Right lobe of liver (tissue), 6 donors: ENCODE measurements at regions not wholly inside any gene's neighbourhood (a gene's known extent, or its start where the extent isn't known, plus 50 kb on each side); places are given as distances from the start of the nearest gene placed in this dataset.
"Not testable (repeated sequence)": the region's sequence is repeated elsewhere in the genome, so short reads cannot be mapped to it uniquely, and the experiment has no call there.

Experiments
- ATAC-seq, 4 donors: fragments of 200-7000 bp; cut with Tn5 transposase; one replicate each; pipeline ENCODE4 v1.9.1; 2020; ENCODE audit warnings: mild to moderate bottlenecking in 4 of 4, moderate library complexity in 4 of 4
- DNase-seq, 3 donors: peaks; one replicate each; pipeline ENCODE4 v3.0.0-alpha.2; 2020
- H3K27ac ChIP-seq, 3 donors: fragments of 200-600 bp; one replicate each; pipeline ENCODE4 v1.8.0; 2022
- H3K27me3 ChIP-seq, 2 donors: fragments of 200-600 bp; one replicate each; pipeline ENCODE4 v1.8.0; 2022
- H3K36me3 ChIP-seq, 4 donors: fragments of 200-600 bp; sonication (generic) in 1 of 4; one replicate each; pipeline versions ENCODE4 v1.5.1 to v1.8.0; 2017 to 2022; ENCODE audit warnings: control low read depth in 1 of 4
- H3K4me1 ChIP-seq, 4 donors: fragments of 200-600 bp; sonication (generic) in 1 of 4; one replicate each; pipeline versions ENCODE4 v1.5.1 to v1.8.0; 2017 to 2022; ENCODE audit warnings: control low read depth in 1 of 4
- H3K4me3 ChIP-seq, 3 donors: fragments of 200-600 bp; one replicate each; pipeline ENCODE4 v1.8.0; 2022
- H3K9me3 ChIP-seq, 4 donors: fragments of 200-600 bp; sonication (generic) in 1 of 4; one replicate each; pipeline versions ENCODE4 v1.5.1 to v1.8.0; 2017 to 2022; ENCODE audit warnings: control low read depth in 1 of 4
- CTCF ChIP-seq, 4 donors: fragments of 200-600 bp in 3 of 4; fragments of 450-650 bp in 1 of 4; IDR thresholded peaks; one replicate each; pipeline versions ENCODE4 v1.5.1 to v1.8.0; 2016 to 2022; ENCODE audit warnings: antibody characterized with exemption in 4 of 4, mild to moderate bottlenecking in 2 of 4
- POLR2A ChIP-seq: fragments of 450-650 bp; IDR thresholded peaks from one replicate; pipeline ENCODE4 v1.6.1; 2017; ENCODE audit warnings: antibody characterized with exemption, mild to moderate bottlenecking
- WGBS: methylation state at CpG from one replicate; pipeline ENCODE4 v1.1.6; 2018; ENCODE audit warnings: low coverage, low lambda C conversion rate; ENCODE audit not compliant: insufficient coverage; ENCODE audit errors: missing lambda C conversion rate; 5-methylcytosine and 5-hydroxymethylcytosine counted together
- intact Hi-C, 2 donors: fragments of 100-400 bp; cut with DNase I; formaldehyde crosslinking; loops; one replicate each; pipeline versions ENCODE4 v1.11.2 to v1.14.1; 2022
- donor health status: DM: no; HTN: yes; CAD: no.
- donor health status: DM: no; HTN: no; CAD: no.
- donor health status: DM: no; HTN: no; CAD: no.
- donor health status: DM: no; HTN: yes; CAD: no.
- donor health status: DM: no; HTN: yes; CAD: no.

GRCh38 chr16:59964232-59964924 lies 1230.3 kb upstream of the GOT2 start:
- no peak for ATAC-seq
- DNase-seq: no peak
- Histone ChIP-seq H3K36me3 (no peaks in the 10 kb centered on the region), H3K4me3 (no peak overlapping the region), H3K27me3 (no peaks in the 10 kb centered on the region), H3K9me3 (no peaks in the 10 kb centered on the region), H3K27ac (no peak overlapping the region), H3K4me1 (no peaks in the 10 kb centered on the region)
- TF ChIP-seq CTCF (IDR thresholded peaks at IDR 0.05) (no peak), POLR2A (no peak)
- 55% methylated on average over 5 of the region's 6 CpGs for WGBS
- intact Hi-C loops: no loop called here

- H3K27me3 ChIP-seq: no peaks in the 10 kb centered on the region
- ATAC-seq: no peak
- no peaks in the 10 kb centered on the region for H3K4me1 ChIP-seq
- no peak overlapping the region for H3K27ac ChIP-seq
- intact Hi-C loops: no loop called here
- WGBS: 38% methylated on average over 3 of the region's 3 CpGs
- no peaks in the 10 kb centered on the region for H3K9me3 ChIP-seq
- TF ChIP-seq POLR2A: no peak
- no peak for TF ChIP-seq CTCF (IDR thresholded peaks at IDR 0.05)
- no peak for DNase-seq
- H3K36me3 ChIP-seq: no peaks in the 10 kb centered on the region
- no peak overlapping the region for H3K4me3 ChIP-seq
These were observed 1225.2 kb upstream of the GOT2 start for GRCh38 chr16:59959311-59959710.

- Histone ChIP-seq H3K4me3 (no peak overlapping the region), H3K36me3 (no peaks in the 10 kb centered on the region), H3K27ac (no peak overlapping the region), H3K27me3 (no peaks in the 10 kb centered on the region), H3K9me3 (no peaks in the 10 kb centered on the region), H3K4me1 (no peaks in the 10 kb centered on the region)
- no peak for DNase-seq
- ATAC-seq: no peak
- WGBS: 59% methylated on average over 2 of the region's 2 CpGs
- intact Hi-C loops: no loop called here
- TF ChIP-seq CTCF (IDR thresholded peaks at IDR 0.05) (no peak), POLR2A (no peak)
These were observed 1216.3 kb upstream of the GOT2 start for GRCh38 chr16:59950431-59950830.

- H3K27ac ChIP-seq, H3K9me3 ChIP-seq, H3K4me3 ChIP-seq, H3K4me1 ChIP-seq, intact Hi-C loops, H3K36me3 ChIP-seq, ATAC-seq, DNase-seq, H3K27me3 ChIP-seq: not testable (repeated sequence)
- 43% methylated on average over 5 of the region's 5 CpGs for WGBS
These were observed 1209.9 kb upstream of the GOT2 start for GRCh38 chr16:59944041-59944440.

GRCh38 chr16:59941594-59941993 lies 1207.5 kb upstream of the GOT2 start:
- intact Hi-C loops: no loop called here
- Histone ChIP-seq H3K27ac (no peak overlapping the region), H3K4me1 (no peaks in the 10 kb centered on the region), H3K36me3 (no peaks in the 10 kb centered on the region), H3K9me3 (no peaks in the 10 kb centered on the region), H3K27me3 (no peaks in the 10 kb centered on the region), H3K4me3 (no peak overlapping the region)
- WGBS: 61% methylated on average over 4 of the region's 4 CpGs
- DNase-seq: no peak
- ATAC-seq: no peak
- TF ChIP-seq CTCF (IDR thresholded peaks at IDR 0.05) (no peak), POLR2A (no peak)
